Ishikawa (cell line): ENCODE measurements at regions not wholly inside any gene's neighbourhood (a gene's known extent, or its start where the extent isn't known, plus 50 kb on each side); places are given as distances from the start of the nearest gene placed in this dataset.

Experiments
- CEBPB ChIP-seq: IDR thresholded peaks from 2 replicates; pipeline ENCODE4 v1.6.1; 2012
- CREB1 ChIP-seq: IDR thresholded peaks from 2 replicates; pipeline ENCODE4 v1.6.1; 2012; ENCODE audit warnings: low read depth
- EGR1 ChIP-seq: IDR thresholded peaks from 2 replicates; pipeline ENCODE4 v1.6.1; 2012
- EP300 ChIP-seq: IDR thresholded peaks from 2 replicates; pipeline ENCODE4 v1.6.1; 2012; ENCODE audit warnings: borderline replicate concordance
- FOXM1 ChIP-seq: IDR thresholded peaks from 2 replicates; pipeline ENCODE4 v1.6.1; 2012; ENCODE audit warnings: low read depth, borderline replicate concordance
- MAX ChIP-seq: IDR thresholded peaks from 2 replicates; pipeline ENCODE4 v1.6.1; 2012
- NFIC ChIP-seq: IDR thresholded peaks from 2 replicates; pipeline ENCODE4 v1.6.1; 2012
- RAD21 ChIP-seq: IDR thresholded peaks from 2 replicates; pipeline ENCODE4 v1.6.1; 2012; ENCODE audit warnings: low read depth
- REST ChIP-seq: IDR thresholded peaks from 2 replicates; pipeline ENCODE4 v1.6.1; 2012; ENCODE audit warnings: low read depth, mild to moderate bottlenecking
- TAF1 ChIP-seq: IDR thresholded peaks from 2 replicates; pipeline ENCODE4 v1.6.1; 2012; ENCODE audit warnings: low read depth, mild to moderate bottlenecking
- TCF12 ChIP-seq: IDR thresholded peaks from 2 replicates; pipeline ENCODE4 v1.6.1; 2012; ENCODE audit warnings: low read depth
- TEAD4 ChIP-seq: IDR thresholded peaks from 2 replicates; pipeline ENCODE4 v1.6.1; 2012
- YY1 ChIP-seq: IDR thresholded peaks from 2 replicates; pipeline ENCODE4 v1.6.1; 2012; ENCODE audit warnings: low read depth
- ZBTB7A ChIP-seq: IDR thresholded peaks from 2 replicates; pipeline ENCODE4 v1.6.1; 2012; ENCODE audit warnings: low read depth
- TF ChIP-seq, protein P1 (sequence below): IDR thresholded peaks from 2 replicates; pipeline ENCODE4 v1.6.1; 2012

GRCh38 chr2:204452464-204453023 lies 92.7 kb upstream of the PARD3B start:
- TF ChIP-seq RAD21 = no peak
- TF ChIP-seq, protein P1, sequence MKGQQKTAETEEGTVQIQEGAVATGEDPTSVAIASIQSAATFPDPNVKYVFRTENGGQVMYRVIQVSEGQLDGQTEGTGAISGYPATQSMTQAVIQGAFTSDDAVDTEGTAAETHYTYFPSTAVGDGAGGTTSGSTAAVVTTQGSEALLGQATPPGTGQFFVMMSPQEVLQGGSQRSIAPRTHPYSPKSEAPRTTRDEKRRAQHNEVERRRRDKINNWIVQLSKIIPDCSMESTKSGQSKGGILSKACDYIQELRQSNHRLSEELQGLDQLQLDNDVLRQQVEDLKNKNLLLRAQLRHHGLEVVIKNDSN = no peak
- peak; percentile 54; the same call in 1 of the 2 replicates for TF ChIP-seq TCF12
- TF ChIP-seq ZBTB7A = no peak
- no peak for TF ChIP-seq NFIC
- TF ChIP-seq EGR1 = no peak
- peak; percentile 40; the same call in 1 of the 2 replicates for TF ChIP-seq TEAD4
- no peak for TF ChIP-seq TAF1
- no peak for TF ChIP-seq CEBPB
- no peak for TF ChIP-seq YY1
- TF ChIP-seq MAX = no peak
- 0 out of 2 replicates have a peak, but pooled peaks have one; percentile 43 for TF ChIP-seq FOXM1
- TF ChIP-seq EP300 = peak; percentile 54; the same call in 1 of the 2 replicates
- no peak for TF ChIP-seq REST
- no peak for TF ChIP-seq CREB1

- TF ChIP-seq NFIC (peak; percentile 63), RAD21 (no peak)
Measured at GRCh38 chr2:204453730-204454167, 91.5 kb upstream of the PARD3B start.

GRCh38 chr2:204454672-204455380 lies 90.4 kb upstream of the PARD3B start:
- no peak for TF ChIP-seq RAD21
- TF ChIP-seq FOXM1 = no peak
- no peak for TF ChIP-seq MAX
- TF ChIP-seq EGR1 = no peak
- no peak for TF ChIP-seq NFIC
- no peak for TF ChIP-seq TCF12
- TF ChIP-seq, protein P1 = no peak
- no peak for TF ChIP-seq REST
- TF ChIP-seq TAF1 = no peak
- TF ChIP-seq EP300 = no peak
- no peak for TF ChIP-seq TEAD4
- TF ChIP-seq ZBTB7A = no peak
- no peak for TF ChIP-seq CREB1
- no peak for TF ChIP-seq YY1
- TF ChIP-seq CEBPB = no peak

DNA sequence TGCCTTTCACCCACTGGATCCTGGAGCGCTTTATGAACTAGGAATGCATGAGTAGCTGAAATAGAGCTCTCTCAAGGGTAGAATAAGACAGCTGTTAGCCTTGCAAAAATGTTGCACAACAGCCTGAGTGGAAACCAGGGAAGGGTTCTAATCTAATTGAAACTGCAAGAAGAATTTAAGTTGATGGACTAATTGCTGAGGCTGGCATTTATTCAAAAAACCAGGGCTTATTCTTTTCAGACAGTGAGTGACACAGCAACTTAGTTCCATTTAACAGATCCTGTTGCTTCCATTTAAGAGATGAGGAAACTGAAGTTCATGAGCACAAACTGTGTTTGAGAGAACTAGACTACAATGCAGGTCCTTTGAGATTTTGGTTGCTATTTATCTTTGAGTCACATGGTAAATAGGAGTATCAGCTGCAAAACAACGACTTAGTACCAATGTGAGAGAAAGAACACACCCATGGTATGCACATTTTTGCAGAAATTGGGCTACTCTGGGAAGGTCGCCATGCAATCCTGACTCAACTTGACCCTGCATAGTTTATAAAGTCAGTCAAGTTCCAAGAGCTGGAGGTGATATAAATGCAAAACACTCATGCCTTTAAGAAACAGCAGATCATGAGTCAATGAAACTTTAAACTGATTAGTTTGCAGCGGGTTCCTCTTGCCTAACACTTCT lies 76.4 kb upstream of the PARD3B start:
- TF ChIP-seq EGR1 = no peak
- no peak for TF ChIP-seq FOXM1
- no peak for TF ChIP-seq TCF12
- TF ChIP-seq, protein P1 = no peak
- TF ChIP-seq CEBPB = no peak
- TF ChIP-seq TAF1 = no peak
- no peak for TF ChIP-seq ZBTB7A
- no peak for TF ChIP-seq TEAD4
- TF ChIP-seq YY1 = no peak
- no peak for TF ChIP-seq REST
